ENCODE measurements at regions not wholly inside any gene's neighbourhood (a gene's known extent, or its start where the extent isn't known, plus 50 kb on each side); places are given as distances from the start of the nearest gene placed in this dataset.
"Not testable (repeated sequence)": the region's sequence is repeated elsewhere in the genome, so short reads cannot be mapped to it uniquely, and the experiment has no call there.

GRCh38 chr14:105765072-105765825 lies 238.9 kb downstream of the TMEM121 start:
- not testable (repeated sequence) for TF ChIP-seq CTCF (IDR thresholded peaks at IDR 0.05; ENCODE audit: insufficient read depth, low read length); POLR2AphosphoS5 (IDR thresholded peaks at IDR 0.05; ENCODE audit: low read depth); REST (IDR thresholded peaks at IDR 0.05; ENCODE audit: insufficient replicate concordance, low read depth); GABPA (IDR thresholded peaks at IDR 0.05; ENCODE audit: low read depth)
